ENCODE measurements at regions not wholly inside any gene's neighbourhood (a gene's known extent, or its start where the extent isn't known, plus 50 kb on each side); places are given as distances from the start of the nearest gene placed in this dataset.
"Not testable (repeated sequence)": the region's sequence is repeated elsewhere in the genome, so short reads cannot be mapped to it uniquely, and the experiment has no call there.

DNA sequence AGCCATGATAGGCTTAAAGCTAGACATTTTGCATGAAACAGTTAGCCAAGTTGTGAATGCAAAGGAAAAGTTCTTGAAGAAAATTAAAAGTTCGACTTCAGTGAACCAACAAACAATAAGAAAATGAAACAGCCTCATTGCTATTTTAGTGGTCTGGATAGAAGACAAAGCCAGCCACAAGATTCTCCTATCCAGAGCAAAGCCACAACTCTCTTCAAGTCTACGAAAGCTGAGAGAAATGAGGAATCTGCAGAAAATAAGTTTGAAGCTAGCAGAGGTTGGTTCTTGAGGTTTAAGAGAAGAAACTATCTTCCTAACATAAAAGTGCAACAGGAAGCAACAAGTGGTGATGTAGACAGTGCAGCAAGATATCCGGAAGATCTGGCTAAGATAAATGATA is 271.4 kb upstream of the GRM3 start:
- H3K27ac ChIP-seq: no peak overlapping the region
- TF ChIP-seq, protein P1, sequence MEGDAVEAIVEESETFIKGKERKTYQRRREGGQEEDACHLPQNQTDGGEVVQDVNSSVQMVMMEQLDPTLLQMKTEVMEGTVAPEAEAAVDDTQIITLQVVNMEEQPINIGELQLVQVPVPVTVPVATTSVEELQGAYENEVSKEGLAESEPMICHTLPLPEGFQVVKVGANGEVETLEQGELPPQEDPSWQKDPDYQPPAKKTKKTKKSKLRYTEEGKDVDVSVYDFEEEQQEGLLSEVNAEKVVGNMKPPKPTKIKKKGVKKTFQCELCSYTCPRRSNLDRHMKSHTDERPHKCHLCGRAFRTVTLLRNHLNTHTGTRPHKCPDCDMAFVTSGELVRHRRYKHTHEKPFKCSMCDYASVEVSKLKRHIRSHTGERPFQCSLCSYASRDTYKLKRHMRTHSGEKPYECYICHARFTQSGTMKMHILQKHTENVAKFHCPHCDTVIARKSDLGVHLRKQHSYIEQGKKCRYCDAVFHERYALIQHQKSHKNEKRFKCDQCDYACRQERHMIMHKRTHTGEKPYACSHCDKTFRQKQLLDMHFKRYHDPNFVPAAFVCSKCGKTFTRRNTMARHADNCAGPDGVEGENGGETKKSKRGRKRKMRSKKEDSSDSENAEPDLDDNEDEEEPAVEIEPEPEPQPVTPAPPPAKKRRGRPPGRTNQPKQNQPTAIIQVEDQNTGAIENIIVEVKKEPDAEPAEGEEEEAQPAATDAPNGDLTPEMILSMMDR (conservative IDR thresholded peaks at IDR 0.05): no peak

DNA sequence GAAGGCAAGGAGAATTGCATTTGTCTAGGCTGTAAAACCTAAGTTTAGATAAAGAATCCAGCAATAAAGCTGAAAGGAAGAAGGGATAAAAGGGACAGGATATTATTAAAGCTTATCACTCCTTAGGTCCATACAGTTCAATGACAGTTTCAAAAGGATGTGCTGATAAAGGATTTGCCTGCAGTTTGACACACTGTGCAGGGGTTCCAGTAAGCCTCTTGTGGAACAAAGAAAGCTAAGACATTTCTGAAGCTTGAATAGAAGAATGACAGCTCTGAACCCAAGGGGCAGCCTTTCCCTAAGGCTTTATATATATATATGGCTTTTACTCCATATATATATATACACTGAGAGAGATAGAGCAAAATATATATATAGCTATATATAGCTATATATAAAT is 276.8 kb upstream of the GRM3 start:
- TF ChIP-seq, protein P1 (conservative IDR thresholded peaks at IDR 0.05): no peak

DNA sequence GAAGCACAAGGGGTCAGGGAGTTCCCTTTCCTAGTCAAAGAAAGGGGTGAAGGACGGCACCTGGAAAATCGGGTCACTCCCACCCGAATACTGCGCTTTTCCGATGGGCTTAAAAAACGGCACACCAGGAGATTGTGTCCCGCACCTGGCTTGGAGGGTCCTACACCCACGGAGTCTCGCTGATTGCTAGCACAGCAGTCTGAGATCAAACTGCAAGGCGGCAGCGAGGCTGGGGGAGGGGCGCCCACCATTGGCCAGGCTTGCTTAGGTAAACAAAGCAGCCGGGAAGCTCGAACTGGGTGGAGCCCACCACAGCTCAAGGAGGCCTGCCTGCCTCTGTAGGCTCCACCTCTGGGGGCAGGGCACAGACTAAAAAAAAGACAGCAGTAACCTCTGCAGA is 303.3 kb upstream of the GRM3 start:
- not testable (repeated sequence) for H3K27ac ChIP-seq

More for the DNA sequence above, 276.8 kb upstream of the GRM3 start:
- H3K27ac ChIP-seq: no peak overlapping the region

DNA sequence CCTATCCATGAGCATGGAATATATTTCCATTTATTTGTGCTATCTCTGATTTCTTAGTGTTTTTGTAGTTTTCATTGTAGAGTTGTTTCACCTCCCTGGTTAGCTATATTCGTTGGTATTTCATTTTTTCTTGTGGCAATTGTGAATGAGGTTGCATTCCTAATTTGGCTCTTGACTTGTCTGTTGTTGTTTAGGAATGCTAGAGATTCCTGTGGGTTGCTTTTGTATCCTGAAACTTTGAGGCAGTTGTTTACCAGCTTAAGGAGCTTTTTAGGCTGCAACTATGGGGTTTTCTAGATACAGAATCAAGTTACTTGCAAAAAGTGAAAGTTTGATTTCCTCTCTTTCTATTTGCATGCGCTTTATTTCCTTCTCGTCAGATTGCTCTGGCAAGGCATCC is 304.7 kb upstream of the GRM3 start:
- H3K27ac ChIP-seq: no peak overlapping the region
- TF ChIP-seq, protein P1 (conservative IDR thresholded peaks at IDR 0.05): no peak

DNA sequence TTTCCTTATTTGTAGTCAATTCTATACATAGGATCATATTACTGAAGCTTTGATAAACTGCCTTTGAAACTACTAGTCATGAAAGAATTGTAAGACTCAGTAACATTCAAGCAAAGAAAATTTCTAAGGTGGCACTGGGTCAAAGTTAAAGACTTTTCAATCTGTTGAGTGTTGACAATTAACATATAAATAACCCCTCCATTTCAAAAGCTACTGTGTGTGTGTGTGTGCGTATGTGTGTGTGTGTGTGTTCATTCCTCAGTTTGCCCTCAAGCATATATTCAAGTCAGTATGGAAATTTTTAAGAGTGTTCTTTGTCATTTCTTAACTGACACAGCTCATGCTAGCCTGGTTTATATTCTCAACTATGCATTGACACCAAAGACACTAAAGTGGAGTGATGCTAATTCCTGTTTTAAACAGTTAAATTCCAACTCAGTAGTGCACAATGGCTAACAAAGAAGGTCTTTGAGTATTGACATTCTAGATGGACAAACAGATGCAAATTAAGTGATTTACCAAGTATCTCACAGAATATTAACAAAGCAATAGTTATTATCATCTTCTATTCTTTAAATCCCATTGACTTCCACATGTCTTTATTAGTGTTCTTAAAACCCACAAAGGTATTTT is 314.8 kb upstream of the GRM3 start:
- no peak overlapping the region for H3K27ac ChIP-seq
- TF ChIP-seq, protein P1 (conservative IDR thresholded peaks at IDR 0.05): no peak

DNA sequence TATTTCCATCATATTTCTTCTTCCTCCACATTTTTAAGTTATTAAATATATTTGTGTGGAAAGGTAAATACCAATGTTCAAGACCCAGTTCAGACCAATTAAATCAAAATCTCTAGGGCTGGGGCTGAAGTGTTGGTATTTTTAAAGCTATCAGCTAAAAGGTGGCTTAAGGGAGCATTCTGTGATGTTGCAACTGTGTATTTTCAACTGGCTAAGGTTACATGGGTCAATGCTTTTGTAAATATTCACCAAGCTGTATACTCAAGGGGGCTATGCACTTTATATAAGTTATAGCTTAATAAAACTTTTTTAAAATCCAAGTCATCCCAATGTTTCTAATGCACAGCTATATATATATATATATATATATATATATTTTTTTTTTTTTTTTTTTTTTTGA is 316.9 kb upstream of the GRM3 start:
- no peak overlapping the region for H3K27ac ChIP-seq
- TF ChIP-seq, protein P1 (conservative IDR thresholded peaks at IDR 0.05): no peak

DNA sequence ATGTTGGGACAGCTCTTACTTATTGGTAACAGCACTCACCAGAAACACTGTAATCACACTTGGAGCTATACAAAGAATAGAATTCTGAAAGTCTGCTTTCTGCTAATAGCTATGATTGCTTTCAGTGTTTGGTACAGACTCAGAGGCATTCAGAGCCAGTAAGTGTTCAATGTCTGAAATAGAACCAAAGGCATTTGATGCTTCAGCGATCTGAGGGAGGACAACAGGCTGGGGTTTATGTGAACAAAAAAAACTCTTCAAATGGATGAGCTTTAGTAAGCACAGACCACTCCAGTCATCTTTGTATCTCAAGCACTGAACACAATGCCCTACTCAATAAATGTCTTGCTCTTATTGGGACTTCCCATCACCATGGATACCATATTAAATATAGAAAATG is 322.8 kb upstream of the GRM3 start:
- TF ChIP-seq, protein P1 (conservative IDR thresholded peaks at IDR 0.05): no peak
- H3K27ac ChIP-seq: no peak overlapping the region

DNA sequence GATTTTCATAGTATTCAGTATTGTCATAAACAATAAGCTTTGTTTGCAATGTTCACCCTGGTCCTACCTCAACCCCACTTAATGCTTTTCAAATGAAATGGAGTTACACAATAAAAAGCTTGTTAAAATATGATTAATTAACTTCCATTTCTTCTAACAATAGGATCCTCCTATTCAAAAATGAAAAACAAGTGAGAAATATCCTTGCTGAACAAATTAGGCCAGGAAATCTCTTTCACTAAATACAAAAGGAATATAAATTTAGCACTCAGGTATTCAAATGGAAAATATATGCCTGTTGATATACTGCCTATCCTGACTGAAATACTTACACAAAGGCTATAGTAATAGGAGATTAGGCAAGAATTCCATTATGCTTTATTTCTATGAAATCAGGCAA is 323.4 kb upstream of the GRM3 start:
- H3K27ac ChIP-seq: no peak overlapping the region
- TF ChIP-seq, protein P1 (conservative IDR thresholded peaks at IDR 0.05): no peak
